SK-N-SH treated with all-trans-retinoic acid at 6 μM for 48 hours (cell line): ENCODE measurements at regions not wholly inside any gene's neighbourhood (a gene's known extent, or its start where the extent isn't known, plus 50 kb on each side); places are given as distances from the start of the nearest gene placed in this dataset.

Experiments used
- PPARA ChIP-seq: fragments of 250-450 bp; sonication (Bioruptor Pico); IDR thresholded peaks from 2 replicates; pipeline ENCODE4 v1.5.0; 2020; ENCODE audit warnings: mild to moderate bottlenecking, borderline replicate concordance
- RARB ChIP-seq: fragments of 250-450 bp; sonication (Bioruptor Pico); IDR thresholded peaks from 2 replicates; pipeline ENCODE4 v1.8.0; 2021; ENCODE audit warnings: mild to moderate bottlenecking, moderate library complexity
- SNAI2 ChIP-seq: fragments of 250-450 bp; sonication (Bioruptor Pico); IDR thresholded peaks from 2 replicates; pipeline ENCODE4 v1.5.0; 2020; ENCODE audit warnings: mild to moderate bottlenecking, moderate library complexity
- TCF4 ChIP-seq: fragments of 250-450 bp; sonication (Bioruptor Pico); IDR thresholded peaks from 2 replicates; pipeline ENCODE4 v1.8.0; 2021; ENCODE audit warnings: mild to moderate bottlenecking, moderate library complexity, borderline replicate concordance
- ZFP3 ChIP-seq: fragments of 250-450 bp; sonication (Bioruptor Pico); IDR thresholded peaks from 2 replicates; pipeline ENCODE4 v1.5.0; 2020; ENCODE audit warnings: mild to moderate bottlenecking, moderate library complexity
- ZFP30 ChIP-seq: fragments of 450-650 bp; formaldehyde crosslinking; IDR thresholded peaks from 2 replicates; pipeline ENCODE4 v1.5.0; 2022; ENCODE audit warnings: mild to moderate bottlenecking, moderate library complexity
- TF ChIP-seq, protein P1 (sequence below): fragments of 250-450 bp; sonication (Bioruptor Pico); IDR thresholded peaks from 2 replicates; pipeline ENCODE4 v1.8.0; 2020; ENCODE audit warnings: mild to moderate bottlenecking, moderate library complexity, borderline replicate concordance

- no peak for TF ChIP-seq SNAI2 (CRISPR knock-in tag)
- TF ChIP-seq, protein P1, sequence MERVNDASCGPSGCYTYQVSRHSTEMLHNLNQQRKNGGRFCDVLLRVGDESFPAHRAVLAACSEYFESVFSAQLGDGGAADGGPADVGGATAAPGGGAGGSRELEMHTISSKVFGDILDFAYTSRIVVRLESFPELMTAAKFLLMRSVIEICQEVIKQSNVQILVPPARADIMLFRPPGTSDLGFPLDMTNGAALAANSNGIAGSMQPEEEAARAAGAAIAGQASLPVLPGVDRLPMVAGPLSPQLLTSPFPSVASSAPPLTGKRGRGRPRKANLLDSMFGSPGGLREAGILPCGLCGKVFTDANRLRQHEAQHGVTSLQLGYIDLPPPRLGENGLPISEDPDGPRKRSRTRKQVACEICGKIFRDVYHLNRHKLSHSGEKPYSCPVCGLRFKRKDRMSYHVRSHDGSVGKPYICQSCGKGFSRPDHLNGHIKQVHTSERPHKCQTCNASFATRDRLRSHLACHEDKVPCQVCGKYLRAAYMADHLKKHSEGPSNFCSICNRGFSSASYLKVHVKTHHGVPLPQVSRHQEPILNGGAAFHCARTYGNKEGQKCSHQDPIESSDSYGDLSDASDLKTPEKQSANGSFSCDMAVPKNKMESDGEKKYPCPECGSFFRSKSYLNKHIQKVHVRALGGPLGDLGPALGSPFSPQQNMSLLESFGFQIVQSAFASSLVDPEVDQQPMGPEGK (CRISPR knock-in tag), result no peak
- TF ChIP-seq ZFP30, result no peak
- no peak for TF ChIP-seq ZFP3 (CRISPR knock-in tag)
- no peak for TF ChIP-seq RARB
- TF ChIP-seq PPARA (CRISPR knock-in tag), result no peak
- TF ChIP-seq TCF4, result no peak
Observed at GRCh38 chr9:80648336-80648735, 1041.0 kb downstream of the TLE1 start.
